ENCODE measurements at regions not wholly inside any gene's neighbourhood (a gene's known extent, or its start where the extent isn't known, plus 50 kb on each side); places are given as distances from the start of the nearest gene placed in this dataset.

DNA sequence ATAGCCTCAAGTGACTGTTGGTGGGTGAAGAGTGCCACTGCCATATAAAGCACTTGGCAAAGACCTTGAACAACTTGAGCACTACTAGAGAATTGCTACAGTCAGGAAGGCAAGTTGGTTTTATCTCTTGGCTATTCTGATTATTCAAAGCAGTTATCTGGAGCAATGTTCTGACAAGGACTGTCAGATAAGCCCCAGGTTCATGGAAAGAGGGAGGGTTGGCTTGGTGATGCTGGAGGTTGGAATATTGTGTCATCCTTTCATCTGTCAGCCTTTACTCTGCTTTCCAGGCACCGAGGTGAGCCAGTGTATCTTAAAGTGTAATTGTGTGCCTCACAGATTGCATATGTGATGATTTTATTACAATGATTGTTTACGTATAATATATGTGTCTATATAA, 548.4 kb upstream of the ZNF608 start:
- TF ChIP-seq, protein P1, sequence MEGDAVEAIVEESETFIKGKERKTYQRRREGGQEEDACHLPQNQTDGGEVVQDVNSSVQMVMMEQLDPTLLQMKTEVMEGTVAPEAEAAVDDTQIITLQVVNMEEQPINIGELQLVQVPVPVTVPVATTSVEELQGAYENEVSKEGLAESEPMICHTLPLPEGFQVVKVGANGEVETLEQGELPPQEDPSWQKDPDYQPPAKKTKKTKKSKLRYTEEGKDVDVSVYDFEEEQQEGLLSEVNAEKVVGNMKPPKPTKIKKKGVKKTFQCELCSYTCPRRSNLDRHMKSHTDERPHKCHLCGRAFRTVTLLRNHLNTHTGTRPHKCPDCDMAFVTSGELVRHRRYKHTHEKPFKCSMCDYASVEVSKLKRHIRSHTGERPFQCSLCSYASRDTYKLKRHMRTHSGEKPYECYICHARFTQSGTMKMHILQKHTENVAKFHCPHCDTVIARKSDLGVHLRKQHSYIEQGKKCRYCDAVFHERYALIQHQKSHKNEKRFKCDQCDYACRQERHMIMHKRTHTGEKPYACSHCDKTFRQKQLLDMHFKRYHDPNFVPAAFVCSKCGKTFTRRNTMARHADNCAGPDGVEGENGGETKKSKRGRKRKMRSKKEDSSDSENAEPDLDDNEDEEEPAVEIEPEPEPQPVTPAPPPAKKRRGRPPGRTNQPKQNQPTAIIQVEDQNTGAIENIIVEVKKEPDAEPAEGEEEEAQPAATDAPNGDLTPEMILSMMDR (IDR thresholded peaks at IDR 0.05; ENCODE audit: unreplicated experiment) = no peak
- Mint-ChIP-seq H3K4me1 (ENCODE audit: low read depth) (peaks cover 5% of the 10 kb centered on the region), H3K4me3 (ENCODE audit: low read depth) (no peak overlapping the region), H3K27ac (no peak overlapping the region), H3K27me3 (peaks cover 8% of the 10 kb centered on the region), H3K36me3 (ENCODE audit: insufficient read depth) (no peaks in the 10 kb centered on the region), H3K9me3 (ENCODE audit: low read depth) (no peaks in the 10 kb centered on the region)
- no peak for DNase-seq (ENCODE audit: low spot score, unreplicated experiment)

DNA sequence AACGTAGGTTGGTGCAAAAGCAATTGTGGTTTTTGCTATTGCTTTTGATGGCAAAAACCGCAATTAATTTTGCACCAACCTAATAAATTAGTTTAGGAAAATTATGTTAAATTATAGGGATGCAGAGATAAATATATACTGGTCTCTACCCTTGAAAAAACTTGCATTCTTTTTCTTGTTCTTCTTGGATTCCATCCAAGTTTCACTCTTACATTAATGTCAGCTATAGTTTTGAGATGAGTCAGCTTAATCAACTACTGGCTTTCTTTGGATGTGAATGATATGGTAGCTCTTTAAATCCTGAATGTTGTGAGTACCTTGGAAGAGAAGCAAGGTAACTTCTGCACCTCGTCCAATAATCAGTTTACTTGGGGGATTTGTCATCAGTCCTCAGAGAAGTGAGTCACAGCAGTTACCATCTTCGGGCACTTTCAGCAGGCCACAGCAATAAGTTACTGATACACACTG, 549.0 kb upstream of the ZNF608 start:
- peaks cover 5% of the 10 kb centered on the region for H3K4me1 Mint-ChIP-seq (ENCODE audit: low read depth)
- H3K9me3 Mint-ChIP-seq (ENCODE audit: low read depth) = no peaks in the 10 kb centered on the region
- no peaks in the 10 kb centered on the region for H3K36me3 Mint-ChIP-seq (ENCODE audit: insufficient read depth)

DNA sequence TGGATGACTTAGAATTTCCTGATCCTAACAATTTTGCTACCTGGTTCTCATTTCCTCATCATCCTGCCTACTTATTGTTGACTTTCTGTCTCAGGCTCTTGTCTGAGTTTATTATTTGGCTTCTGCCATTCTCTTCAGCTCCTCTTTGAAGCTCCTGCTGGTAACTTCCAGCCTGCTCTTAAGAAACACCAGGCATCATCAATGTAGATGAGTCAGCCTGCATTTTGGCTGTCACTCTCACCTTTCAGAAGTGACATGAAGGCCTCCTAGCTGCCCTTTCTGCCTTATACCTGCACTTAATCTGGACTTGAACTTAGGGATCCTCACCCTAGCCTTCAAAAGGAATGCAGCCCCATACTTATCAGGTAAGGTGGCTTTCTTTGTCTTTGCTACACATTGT, 551.8 kb upstream of the ZNF608 start:
- H3K4me3 Mint-ChIP-seq (ENCODE audit: low read depth) = no peak overlapping the region
- TF ChIP-seq, protein P1 (IDR thresholded peaks at IDR 0.05; ENCODE audit: unreplicated experiment) = no peak
- H3K4me1 Mint-ChIP-seq (ENCODE audit: low read depth) = peaks cover 5% of the 10 kb centered on the region
- peaks cover 2% of the 10 kb centered on the region for H3K27me3 Mint-ChIP-seq
- no peak overlapping the region for H3K27ac Mint-ChIP-seq
- H3K36me3 Mint-ChIP-seq (ENCODE audit: insufficient read depth) = no peaks in the 10 kb centered on the region
- H3K9me3 Mint-ChIP-seq (ENCODE audit: low read depth) = no peaks in the 10 kb centered on the region
- no peak for DNase-seq (ENCODE audit: low spot score, unreplicated experiment)

More for the DNA sequence above, 549.0 kb upstream of the ZNF608 start:
- Mint-ChIP-seq H3K27ac (no peak overlapping the region), H3K27me3 (peaks cover 8% of the 10 kb centered on the region), H3K4me3 (ENCODE audit: low read depth) (no peak overlapping the region)
- TF ChIP-seq, protein P1 (IDR thresholded peaks at IDR 0.05; ENCODE audit: unreplicated experiment) = no peak
- DNase-seq (ENCODE audit: low spot score, unreplicated experiment) = no peak

DNA sequence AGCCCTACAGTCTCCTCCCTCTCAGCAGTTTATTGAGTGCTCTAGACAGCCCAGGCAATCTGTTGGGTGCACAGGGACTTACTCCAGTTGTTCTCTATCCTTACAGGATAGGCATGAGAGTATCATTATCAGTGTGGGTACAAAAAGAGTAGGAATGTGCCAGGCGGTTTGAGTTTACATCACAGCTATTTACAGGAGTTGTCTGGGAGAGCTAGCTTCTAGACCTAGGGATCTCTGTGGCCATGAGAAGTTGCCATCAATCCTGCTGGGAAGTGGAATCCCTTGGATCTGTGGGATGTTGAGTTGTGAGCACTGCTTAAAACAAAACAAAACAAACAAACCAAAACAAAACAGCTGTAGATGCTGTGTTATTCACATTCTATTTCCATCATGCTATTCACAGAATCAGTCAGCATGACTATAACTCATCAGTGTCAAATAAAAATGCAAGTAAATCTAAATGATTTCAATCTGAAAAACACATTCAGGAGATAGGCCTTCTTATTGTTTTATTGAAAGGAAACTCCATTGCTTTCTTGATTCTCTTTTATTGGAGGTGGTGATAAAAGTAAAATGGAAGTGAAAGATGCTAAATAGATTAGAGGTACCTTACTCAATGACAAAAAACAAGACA, 552.4 kb upstream of the ZNF608 start:
- Mint-ChIP-seq H3K27ac (no peak overlapping the region), H3K36me3 (ENCODE audit: insufficient read depth) (no peaks in the 10 kb centered on the region), H3K27me3 (peaks cover 2% of the 10 kb centered on the region), H3K4me3 (ENCODE audit: low read depth) (no peak overlapping the region), H3K4me1 (ENCODE audit: low read depth) (peaks cover 5% of the 10 kb centered on the region), H3K9me3 (ENCODE audit: low read depth) (no peaks in the 10 kb centered on the region)
- TF ChIP-seq, protein P1 (IDR thresholded peaks at IDR 0.05; ENCODE audit: unreplicated experiment) = no peak
- no peak for DNase-seq (ENCODE audit: low spot score, unreplicated experiment)

DNA sequence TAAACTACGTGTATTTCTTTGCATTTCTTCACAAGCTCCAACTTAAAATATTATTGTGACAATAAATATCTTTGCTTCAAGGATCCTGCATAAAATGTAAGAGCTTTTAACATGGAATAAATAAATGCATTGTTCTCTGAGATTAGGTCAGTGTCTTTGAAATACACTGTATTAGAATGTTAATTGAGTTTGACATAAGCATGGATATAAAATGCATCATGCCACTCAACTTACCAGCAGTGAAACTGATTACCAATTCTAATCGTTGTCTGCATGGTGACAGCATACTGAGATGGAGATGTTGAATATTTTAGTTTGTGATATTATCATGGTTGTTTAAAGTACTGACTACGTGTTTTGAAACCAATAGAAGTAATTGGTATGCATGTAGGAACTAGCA, 555.3 kb upstream of the ZNF608 start:
- peaks cover 12% of the 10 kb centered on the region for H3K9me3 Mint-ChIP-seq (ENCODE audit: low read depth)
- H3K27ac Mint-ChIP-seq = no peak overlapping the region
- no peak for DNase-seq (ENCODE audit: low spot score, unreplicated experiment)
- peaks cover 2% of the 10 kb centered on the region for H3K27me3 Mint-ChIP-seq
- TF ChIP-seq, protein P1 (IDR thresholded peaks at IDR 0.05; ENCODE audit: unreplicated experiment) = no peak
- peaks cover 5% of the 10 kb centered on the region for H3K4me1 Mint-ChIP-seq (ENCODE audit: low read depth)
- no peak overlapping the region for H3K4me3 Mint-ChIP-seq (ENCODE audit: low read depth)
- peaks cover 3% of the 10 kb centered on the region for H3K36me3 Mint-ChIP-seq (ENCODE audit: insufficient read depth)
